ENCODE measurements at regions not wholly inside any gene's neighbourhood (a gene's known extent, or its start where the extent isn't known, plus 50 kb on each side); places are given as distances from the start of the nearest gene placed in this dataset.
"Not testable (repeated sequence)": the region's sequence is repeated elsewhere in the genome, so short reads cannot be mapped to it uniquely, and the experiment has no call there.

- DNase-seq (ENCODE audit: low spot score), result no peak
Observed at GRCh38 chr1:192906334-192906733, 97.5 kb downstream of the RGS2 start.

- no peak for DNase-seq (ENCODE audit: low spot score)
Observed at GRCh38 chr1:192907545-192908243, 98.9 kb downstream of the RGS2 start.

GRCh38 chr1:192911896-192912656 is 103.2 kb downstream of the RGS2 start:
- DNase-seq (ENCODE audit: low spot score), result not testable (repeated sequence)

GRCh38 chr1:192913683-192914082 is 104.8 kb downstream of the RGS2 start:
- DNase-seq (ENCODE audit: low spot score), result no peak

GRCh38 chr1:192914092-192914491 is 105.3 kb downstream of the RGS2 start:
- DNase-seq (ENCODE audit: low spot score), result no peak

GRCh38 chr1:192914696-192915095 is 105.9 kb downstream of the RGS2 start:
- DNase-seq (ENCODE audit: low spot score), result no peak

GRCh38 chr1:192916021-192916420 is 107.2 kb downstream of the RGS2 start:
- no peak for DNase-seq (ENCODE audit: low spot score)

- no peak for DNase-seq (ENCODE audit: low spot score)
Observed at GRCh38 chr1:192918259-192918658, 109.4 kb downstream of the RGS2 start.

- no peak for DNase-seq (ENCODE audit: low spot score)
Observed at GRCh38 chr1:192920412-192920811, 111.6 kb downstream of the RGS2 start.

GRCh38 chr1:192925609-192926008 is 116.8 kb downstream of the RGS2 start:
- DNase-seq (ENCODE audit: low spot score), result no peak

- no peak for DNase-seq (ENCODE audit: low spot score)
Observed at GRCh38 chr1:192926736-192927135, 117.9 kb downstream of the RGS2 start.

- no peak for DNase-seq (ENCODE audit: low spot score)
Observed at GRCh38 chr1:192927496-192927895, 118.7 kb downstream of the RGS2 start.

GRCh38 chr1:192929597-192929996 is 120.8 kb downstream of the RGS2 start:
- DNase-seq (ENCODE audit: low spot score), result no peak

GRCh38 chr1:192933744-192934143 is 124.9 kb downstream of the RGS2 start:
- DNase-seq (ENCODE audit: low spot score), result no peak

GRCh38 chr1:192936313-192937018 is 122.7 kb downstream of the UCHL5 start:
- no peak for DNase-seq (ENCODE audit: low spot score)

GRCh38 chr1:192937128-192937527 is 122.0 kb downstream of the UCHL5 start:
- DNase-seq (ENCODE audit: low spot score), result no peak

- no peak for DNase-seq (ENCODE audit: low spot score)
Observed at GRCh38 chr1:192939440-192939839, 119.7 kb downstream of the UCHL5 start.

- no peak for DNase-seq (ENCODE audit: low spot score)
Observed at GRCh38 chr1:192940658-192941057, 118.5 kb downstream of the UCHL5 start.

- DNase-seq (ENCODE audit: low spot score), result no peak
Observed at GRCh38 chr1:192941722-192942411, 117.3 kb downstream of the UCHL5 start.

GRCh38 chr1:192943108-192943507 is 116.1 kb downstream of the UCHL5 start:
- DNase-seq (ENCODE audit: low spot score), result no peak

GRCh38 chr1:192943522-192943921 is 115.6 kb downstream of the UCHL5 start:
- DNase-seq (ENCODE audit: low spot score), result no peak

GRCh38 chr1:192945390-192946130 is 113.6 kb downstream of the UCHL5 start:
- no peak for DNase-seq (ENCODE audit: low spot score)
